OCI-LY1 (cell line): ENCODE measurements at regions not wholly inside any gene's neighbourhood (a gene's known extent, or its start where the extent isn't known, plus 50 kb on each side); places are given as distances from the start of the nearest gene placed in this dataset.

Source experiments
- H2AFZ ChIP-seq: fragments of 200-600 bp; sonication (generic), shearing (Covaris generic); 2 replicates; pipeline ENCODE4 v1.6.0; 2014; ENCODE audit warnings: antibody characterized with exemption, mild to moderate bottlenecking, low read length
- H3F3A ChIP-seq: fragments of 200-600 bp; sonication (generic), shearing (Covaris generic); 2 replicates; pipeline ENCODE4 v1.6.0; 2014; ENCODE audit warnings: mild to moderate bottlenecking, antibody characterized with exemption, low read length, moderate library complexity; ENCODE audit not compliant: insufficient read depth
- H3K27ac ChIP-seq: fragments of 200-600 bp; sonication (generic); 2 replicates; pipeline ENCODE4 v1.5.1; 2014; ENCODE audit warnings: low read length, mixed run types, mild to moderate bottlenecking, low read depth; ENCODE audit not compliant: poor library complexity, severe bottlenecking
- H3K27me3 ChIP-seq: fragments of 200-600 bp; sonication (generic); 2 replicates; pipeline ENCODE4 v1.6.0; 2014; ENCODE audit warnings: antibody characterized with exemption, mild to moderate bottlenecking, low read length, moderate library complexity; ENCODE audit not compliant: insufficient read depth
- H3K36me3 ChIP-seq: fragments of 200-600 bp; sonication (generic); 2 replicates; pipeline ENCODE4 v1.6.1; 2014; ENCODE audit warnings: mild to moderate bottlenecking, antibody characterized with exemption, low read length, moderate library complexity, mixed read lengths; ENCODE audit not compliant: insufficient read depth
- H3K4me1 ChIP-seq: fragments of 200-600 bp; sonication (generic); 2 replicates; pipeline ENCODE4 v1.5.1; 2014; ENCODE audit warnings: mild to moderate bottlenecking, low read length, moderate library complexity; ENCODE audit not compliant: insufficient read depth, severe bottlenecking
- H3K4me2 ChIP-seq: fragments of 200-600 bp; sonication (generic), shearing (Covaris generic); 2 replicates; pipeline ENCODE4 v1.6.1; 2014; ENCODE audit warnings: low read length
- H3K4me3 ChIP-seq: fragments of 200-600 bp; sonication (generic); 2 replicates; pipeline ENCODE4 v1.5.1; 2014; ENCODE audit warnings: low read length, low read depth, mild to moderate bottlenecking, mixed read lengths; ENCODE audit not compliant: poor library complexity, severe bottlenecking
- H3K79me2 ChIP-seq: fragments of 200-600 bp; shearing (Covaris generic); 2 replicates; pipeline ENCODE4 v1.6.1; 2016; ENCODE audit warnings: mixed run types, low read length, mixed read lengths; ENCODE audit not compliant: insufficient read depth
- H3K9ac ChIP-seq: fragments of 200-600 bp; sonication (generic), shearing (Covaris generic); 2 replicates; pipeline ENCODE4 v1.6.1; 2014; ENCODE audit warnings: mild to moderate bottlenecking, low read length, mixed read lengths
- H3K9me2 ChIP-seq: fragments of 200-600 bp; sonication (generic), shearing (Covaris generic); 2 replicates; pipeline ENCODE4 v1.6.1; 2014; ENCODE audit warnings: low read depth, mild to moderate bottlenecking, low read length, mixed read lengths
- H3K9me3 ChIP-seq: fragments of 200-600 bp; shearing (Covaris generic); 2 replicates; pipeline ENCODE4 v1.6.1; 2014; ENCODE audit warnings: low read length, mixed read lengths
- H4K20me1 ChIP-seq: fragments of 200-600 bp; sonication (generic), shearing (Covaris generic); 2 replicates; pipeline ENCODE4 v1.6.0; 2016; ENCODE audit warnings: mild to moderate bottlenecking, low read length; ENCODE audit not compliant: insufficient read depth
- EZH2 ChIP-seq: fragments of 200-600 bp; sonication (generic), shearing (Covaris generic); IDR thresholded peaks from 2 replicates; pipeline ENCODE4 v1.8.0; 2017; ENCODE audit warnings: borderline replicate concordance, mixed run types, mild to moderate bottlenecking, antibody characterized with exemption, low read length, moderate library complexity, mixed read lengths
- TF ChIP-seq, protein P1 (sequence below): fragments of 200-600 bp; sonication (generic), shearing (Covaris generic); IDR thresholded peaks from 2 replicates; pipeline ENCODE4 v1.5.1; 2017; ENCODE audit warnings: mild to moderate bottlenecking, antibody characterized with exemption, low read length, moderate library complexity, mixed read lengths

DNA sequence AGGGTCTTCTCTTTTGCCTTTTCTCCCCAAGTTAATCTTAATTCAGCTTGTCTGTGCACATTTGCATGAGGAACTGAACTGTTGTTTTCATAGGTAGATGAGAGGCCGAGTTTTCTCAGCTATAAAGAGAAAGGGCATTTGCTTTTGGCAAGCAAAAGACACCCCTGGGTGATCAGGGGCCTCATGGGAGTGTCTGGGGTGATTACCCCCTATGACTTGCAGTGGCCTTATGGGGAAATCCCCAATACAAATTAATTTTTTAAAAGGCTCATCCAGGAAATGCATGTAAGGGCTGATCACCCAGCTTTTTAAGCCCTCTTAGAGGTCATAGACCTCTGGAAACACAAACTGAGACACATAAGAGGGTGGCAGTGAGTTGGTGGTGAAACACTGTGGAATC is 56.4 kb upstream of the HMX1 start:
- no peak overlapping the region for H2AFZ ChIP-seq
- H3K9me3 ChIP-seq: no peaks in the 10 kb centered on the region
- H3K27me3 ChIP-seq: no peaks in the 10 kb centered on the region
- no peak overlapping the region for H3K9ac ChIP-seq
- no peak overlapping the region for H3K4me2 ChIP-seq
- no peaks in the 10 kb centered on the region for H3K4me1 ChIP-seq
- H3K4me3 ChIP-seq: no peak overlapping the region
- H3K27ac ChIP-seq: no peak overlapping the region
- H4K20me1 ChIP-seq: no peaks in the 10 kb centered on the region
- H3K9me2 ChIP-seq: no peaks in the 10 kb centered on the region
- no peaks in the 10 kb centered on the region for H3K79me2 ChIP-seq
- no peak for TF ChIP-seq EZH2
- TF ChIP-seq, protein P1, sequence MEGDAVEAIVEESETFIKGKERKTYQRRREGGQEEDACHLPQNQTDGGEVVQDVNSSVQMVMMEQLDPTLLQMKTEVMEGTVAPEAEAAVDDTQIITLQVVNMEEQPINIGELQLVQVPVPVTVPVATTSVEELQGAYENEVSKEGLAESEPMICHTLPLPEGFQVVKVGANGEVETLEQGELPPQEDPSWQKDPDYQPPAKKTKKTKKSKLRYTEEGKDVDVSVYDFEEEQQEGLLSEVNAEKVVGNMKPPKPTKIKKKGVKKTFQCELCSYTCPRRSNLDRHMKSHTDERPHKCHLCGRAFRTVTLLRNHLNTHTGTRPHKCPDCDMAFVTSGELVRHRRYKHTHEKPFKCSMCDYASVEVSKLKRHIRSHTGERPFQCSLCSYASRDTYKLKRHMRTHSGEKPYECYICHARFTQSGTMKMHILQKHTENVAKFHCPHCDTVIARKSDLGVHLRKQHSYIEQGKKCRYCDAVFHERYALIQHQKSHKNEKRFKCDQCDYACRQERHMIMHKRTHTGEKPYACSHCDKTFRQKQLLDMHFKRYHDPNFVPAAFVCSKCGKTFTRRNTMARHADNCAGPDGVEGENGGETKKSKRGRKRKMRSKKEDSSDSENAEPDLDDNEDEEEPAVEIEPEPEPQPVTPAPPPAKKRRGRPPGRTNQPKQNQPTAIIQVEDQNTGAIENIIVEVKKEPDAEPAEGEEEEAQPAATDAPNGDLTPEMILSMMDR: no peak
- H3F3A ChIP-seq: no peaks in the 10 kb centered on the region
- no peaks in the 10 kb centered on the region for H3K36me3 ChIP-seq

DNA sequence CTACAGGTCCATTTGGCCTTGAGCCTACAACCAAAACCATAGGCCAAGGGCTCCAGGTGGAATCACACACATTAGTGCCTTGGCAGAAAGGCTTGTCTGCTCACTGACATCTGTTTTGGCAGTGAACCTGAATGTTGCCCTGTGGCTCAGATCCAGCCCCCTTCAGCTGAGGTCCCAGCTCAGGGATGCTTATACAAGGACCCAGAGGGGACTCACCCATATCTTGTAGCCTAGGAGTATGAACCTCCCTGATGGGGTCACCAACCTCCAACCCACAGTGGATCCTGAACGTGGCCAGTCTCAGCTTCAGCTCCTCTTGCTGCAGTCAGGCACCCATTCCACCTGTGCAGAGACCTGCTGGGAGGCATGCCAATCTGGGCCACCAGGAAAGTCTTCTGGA is 50.8 kb upstream of the HMX1 start:
- H3K9ac ChIP-seq: no peak overlapping the region
- no peaks in the 10 kb centered on the region for H3K4me1 ChIP-seq
- H3F3A ChIP-seq: no peaks in the 10 kb centered on the region
- H3K79me2 ChIP-seq: no peaks in the 10 kb centered on the region
- no peak overlapping the region for H3K4me3 ChIP-seq
- H3K27ac ChIP-seq: no peak overlapping the region
- H3K36me3 ChIP-seq: no peaks in the 10 kb centered on the region
- H3K4me2 ChIP-seq: no peak overlapping the region
- no peaks in the 10 kb centered on the region for H3K9me2 ChIP-seq
- H4K20me1 ChIP-seq: no peaks in the 10 kb centered on the region
- H2AFZ ChIP-seq: no peak overlapping the region
- no peak for TF ChIP-seq EZH2
- TF ChIP-seq, protein P1: no peak
- H3K9me3 ChIP-seq: no peaks in the 10 kb centered on the region
- H3K27me3 ChIP-seq: no peaks in the 10 kb centered on the region

DNA sequence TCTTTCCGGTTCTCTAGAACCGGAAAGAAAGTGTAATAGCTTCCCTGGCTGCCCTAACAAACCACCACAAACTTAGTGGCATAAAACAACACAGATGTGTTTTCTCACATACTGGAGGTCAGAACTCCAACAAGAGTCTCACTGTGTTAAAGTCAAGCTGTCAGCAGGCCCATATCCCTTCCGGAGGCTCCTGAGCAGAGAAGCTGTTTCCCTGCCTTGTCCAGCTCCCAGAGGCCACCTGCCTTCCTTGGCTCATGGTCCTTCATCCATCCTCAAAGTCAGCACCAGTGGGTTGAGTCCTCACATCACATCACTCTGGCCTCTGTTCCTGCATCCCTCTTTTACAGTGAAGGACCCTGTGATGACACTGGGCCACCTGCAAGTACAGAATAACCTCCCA is 49.8 kb upstream of the HMX1 start:
- no peak overlapping the region for H3K27ac ChIP-seq
- no peak overlapping the region for H2AFZ ChIP-seq
- H3K9me3 ChIP-seq: no peaks in the 10 kb centered on the region
- TF ChIP-seq, protein P1: no peak
- no peak for TF ChIP-seq EZH2
- H3F3A ChIP-seq: no peaks in the 10 kb centered on the region
- H3K9me2 ChIP-seq: no peaks in the 10 kb centered on the region
- H3K4me2 ChIP-seq: no peak overlapping the region
- H3K4me1 ChIP-seq: no peaks in the 10 kb centered on the region
- no peak overlapping the region for H3K4me3 ChIP-seq
- no peaks in the 10 kb centered on the region for H3K27me3 ChIP-seq
- no peaks in the 10 kb centered on the region for H4K20me1 ChIP-seq
- no peaks in the 10 kb centered on the region for H3K79me2 ChIP-seq
- H3K9ac ChIP-seq: no peak overlapping the region
- no peaks in the 10 kb centered on the region for H3K36me3 ChIP-seq
